DND-41 (cell line): ENCODE measurements at regions not wholly inside any gene's neighbourhood (a gene's known extent, or its start where the extent isn't known, plus 50 kb on each side); places are given as distances from the start of the nearest gene placed in this dataset.

Experiments used
- ATAC-seq: fragments of 200-7000 bp; cut with Tn5 transposase; 3 replicates; pipeline ENCODE4 v1.9.1; 2021; ENCODE audit warnings: low read depth; ENCODE audit not compliant: insufficient read depth
- DNase-seq: peaks from one replicate; pipeline ENCODE4 v3.0.0-alpha.2; 2020
- H2AFZ ChIP-seq: 2 replicates; pipeline ENCODE4 v1.6.0; 2012; ENCODE audit warnings: low read depth, low read length
- H3K27ac ChIP-seq: 2 replicates; pipeline ENCODE4 v1.5.1; 2012; ENCODE audit warnings: low read length, inconsistent platforms
- H3K27me3 ChIP-seq: fragments of 200-600 bp; sonication (generic); 2 replicates; pipeline ENCODE4 v1.6.0; 2012; ENCODE audit warnings: low read length, mild to moderate bottlenecking, inconsistent platforms; ENCODE audit not compliant: insufficient read depth, poor library complexity
- H3K36me3 ChIP-seq: 2 replicates; pipeline ENCODE4 v1.5.1; 2012; ENCODE audit warnings: low read length, inconsistent platforms; ENCODE audit not compliant: insufficient read depth
- H3K4me1 ChIP-seq: 2 replicates; pipeline ENCODE4 v1.5.1; 2012; ENCODE audit warnings: mild to moderate bottlenecking, low read length; ENCODE audit not compliant: insufficient read depth
- H3K4me2 ChIP-seq: 2 replicates; pipeline ENCODE4 v1.6.0; 2012; ENCODE audit warnings: mild to moderate bottlenecking, moderate library complexity, low read length, inconsistent platforms; ENCODE audit not compliant: insufficient read depth
- H3K4me3 ChIP-seq, 2 experiments: fragments of 200-600 bp in 1 of 2; shearing (Covaris generic) in 1 of 2; 2 replicates each; pipeline ENCODE4 v1.5.1; 2012 to 2016; ENCODE audit warnings: inconsistent platforms in 2 of 2, low read length in 2 of 2, mild to moderate bottlenecking in 2 of 2, low read depth in 1 of 2, moderate library complexity in 1 of 2
- H3K79me2 ChIP-seq: 2 replicates; pipeline ENCODE4 v1.6.0; 2012; ENCODE audit warnings: low read length, inconsistent platforms; ENCODE audit not compliant: insufficient read depth
- H3K9ac ChIP-seq: 2 replicates; pipeline ENCODE4 v1.6.0; 2012; ENCODE audit warnings: low read depth, mild to moderate bottlenecking, inconsistent platforms, low read length, moderate library complexity
- H3K9me3 ChIP-seq: 2 replicates; pipeline ENCODE4 v1.5.1; 2012; ENCODE audit warnings: low read length, moderate library complexity, mild to moderate bottlenecking, inconsistent platforms; ENCODE audit not compliant: insufficient read depth, severe bottlenecking
- H4K20me1 ChIP-seq: 2 replicates; pipeline ENCODE4 v1.6.0; 2012; ENCODE audit warnings: low read length; ENCODE audit not compliant: insufficient read depth
- CTCF ChIP-seq: IDR thresholded peaks from 2 replicates; pipeline ENCODE4 v1.5.1; 2012; ENCODE audit warnings: borderline replicate concordance, low read length, moderate library complexity, mild to moderate bottlenecking; ENCODE audit not compliant: poor library complexity, severe bottlenecking; ENCODE audit errors: extremely low read depth
- EZH2 ChIP-seq: IDR thresholded peaks from 3 replicates; pipeline ENCODE4 v1.6.1; 2012; ENCODE audit warnings: borderline replicate concordance, low read depth, mild to moderate bottlenecking, moderate library complexity, low read length, inconsistent platforms; ENCODE audit not compliant: severe bottlenecking

- Histone ChIP-seq H3K9ac (no peak overlapping the region), H3K27me3 (no peaks in the 10 kb centered on the region), H4K20me1 (no peaks in the 10 kb centered on the region), H3K79me2 (no peaks in the 10 kb centered on the region), H3K9me3 (no peaks in the 10 kb centered on the region), H2AFZ (no peak overlapping the region), H3K4me3 (no peak overlapping the region), H3K4me2 (no peak overlapping the region), H3K27ac (no peak overlapping the region), H3K36me3 (no peaks in the 10 kb centered on the region), H3K4me1 (no peaks in the 10 kb centered on the region)
- ATAC-seq (no peak), DNase-seq (no peak)
- no peak for TF ChIP-seq CTCF
Observed at GRCh38 chr12:17077594-17077993, 471.6 kb upstream of the LMO3 start.

- Histone ChIP-seq H3K4me2 (no peak overlapping the region), H3K27ac (no peak overlapping the region), H4K20me1 (no peaks in the 10 kb centered on the region), H3K9me3 (no peaks in the 10 kb centered on the region), H3K36me3 (no peaks in the 10 kb centered on the region), H3K4me3 (no peak overlapping the region), H3K4me1 (no peaks in the 10 kb centered on the region), H3K27me3 (no peaks in the 10 kb centered on the region), H3K9ac (no peak overlapping the region), H3K79me2 (no peaks in the 10 kb centered on the region), H2AFZ (no peak overlapping the region)
- ATAC-seq: no peak
- no peak for TF ChIP-seq EZH2
- TF ChIP-seq CTCF: no peak
- no peak for DNase-seq
Observed at GRCh38 chr12:17076811-17077210, 470.8 kb upstream of the LMO3 start.

GRCh38 chr12:17076028-17076744 is 470.2 kb upstream of the LMO3 start:
- no peaks in the 10 kb centered on the region for H3K27me3 ChIP-seq
- H3K4me2 ChIP-seq: no peak overlapping the region
- ATAC-seq: no peak
- no peak overlapping the region for H3K9ac ChIP-seq
- no peaks in the 10 kb centered on the region for H3K9me3 ChIP-seq
- H3K36me3 ChIP-seq: no peaks in the 10 kb centered on the region
- no peaks in the 10 kb centered on the region for H3K79me2 ChIP-seq
- H3K4me3 ChIP-seq: no peak overlapping the region
- no peak overlapping the region for H2AFZ ChIP-seq
- no peak for DNase-seq
- no peaks in the 10 kb centered on the region for H4K20me1 ChIP-seq
- TF ChIP-seq EZH2 (no peak), CTCF (no peak)
- no peak overlapping the region for H3K27ac ChIP-seq
- H3K4me1 ChIP-seq: no peaks in the 10 kb centered on the region
